A549 (cell line): ENCODE measurements at regions not wholly inside any gene's neighbourhood (a gene's known extent, or its start where the extent isn't known, plus 50 kb on each side); places are given as distances from the start of the nearest gene placed in this dataset.

Experiments
- CBX8 ChIP-seq: fragments of 200-600 bp; sonication (generic); IDR thresholded peaks from 2 replicates; pipeline ENCODE4 v1.6.1; 2016
- CTCF ChIP-seq: fragments of >200 bp; sonication (Bioruptor Twin); formaldehyde crosslinking; IDR thresholded peaks from 3 replicates; pipeline ENCODE4 v1.5.1; 2016
- POLR2A ChIP-seq: IDR thresholded peaks from 2 replicates; pipeline ENCODE4 v1.6.1; 2012; ENCODE audit warnings: mild to moderate bottlenecking, low read length
- POLR2AphosphoS2 ChIP-seq: conservative IDR thresholded peaks from 2 replicates; pipeline ENCODE4 v1.6.1; 2012; ENCODE audit warnings: low read length, improper control_type of control experiment, inconsistent platforms
- ZNF302 ChIP-seq: fragments of 250-450 bp; sonication (Bioruptor Pico); IDR thresholded peaks from 2 replicates; pipeline ENCODE4 v1.9.0; 2021; ENCODE audit warnings: inconsistent platforms, mild to moderate bottlenecking, moderate library complexity

GRCh38 chr1:8096105-8097011 is 70.2 kb upstream of the ERRFI1 start:
- TF ChIP-seq POLR2A (no peak), ZNF302 (no peak), POLR2AphosphoS2 (no peak), CTCF (no peak), CBX8 (no peak)
